ENCODE measurements at regions not wholly inside any gene's neighbourhood (a gene's known extent, or its start where the extent isn't known, plus 50 kb on each side); places are given as distances from the start of the nearest gene placed in this dataset.
"Not testable (repeated sequence)": the region's sequence is repeated elsewhere in the genome, so short reads cannot be mapped to it uniquely, and the experiment has no call there.

GRCh38 chr20:52049001-52049731 is 142.4 kb downstream of the ZFP64 start:
- DNase-seq: peak; percentile 17

DNA sequence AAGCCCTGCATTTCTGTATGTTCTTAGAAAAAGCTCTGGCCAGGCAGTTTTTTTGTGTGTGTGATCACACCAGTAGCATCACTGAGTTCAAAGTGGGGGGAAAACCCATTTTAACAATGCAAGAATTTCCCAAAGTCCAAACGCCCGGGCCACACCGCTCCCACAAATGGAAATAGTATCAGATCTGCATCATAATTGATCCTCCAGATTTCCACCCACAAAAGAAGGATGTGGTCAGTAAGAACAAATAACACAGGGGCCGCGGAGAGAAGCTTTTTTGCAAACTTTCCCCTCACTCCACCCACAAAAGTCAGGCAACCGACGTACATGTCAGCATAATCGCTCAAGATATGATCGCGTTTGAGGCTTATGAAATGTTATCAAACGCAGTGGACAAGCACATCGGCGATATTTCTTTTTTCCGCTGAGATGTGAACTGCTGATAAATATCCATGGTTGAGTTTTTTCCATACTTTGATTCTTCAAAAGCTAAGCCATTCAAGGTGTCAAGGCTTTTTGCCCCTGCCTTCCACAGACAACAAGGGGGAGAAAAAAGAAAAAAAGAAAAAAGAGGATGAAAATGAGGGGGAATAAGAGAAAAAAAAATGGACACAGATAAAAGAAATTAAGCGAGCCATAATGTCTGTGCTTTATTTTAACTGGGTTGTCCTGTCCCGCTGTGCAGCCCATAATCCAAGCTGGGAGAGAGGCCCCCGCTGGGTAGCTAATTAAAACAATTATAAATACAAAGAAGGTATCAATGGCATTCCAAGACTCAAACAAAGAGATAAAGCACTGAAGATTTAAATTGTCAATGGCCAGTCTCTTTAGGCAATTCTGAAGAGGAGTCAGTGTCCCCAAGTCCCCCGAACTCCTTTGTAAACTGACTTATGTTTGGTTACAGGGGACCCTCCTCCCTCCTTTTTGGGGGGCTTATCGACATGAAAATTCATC is 143.5 kb downstream of the ZFP64 start:
- DNase-seq: peak; percentile 56

DNA sequence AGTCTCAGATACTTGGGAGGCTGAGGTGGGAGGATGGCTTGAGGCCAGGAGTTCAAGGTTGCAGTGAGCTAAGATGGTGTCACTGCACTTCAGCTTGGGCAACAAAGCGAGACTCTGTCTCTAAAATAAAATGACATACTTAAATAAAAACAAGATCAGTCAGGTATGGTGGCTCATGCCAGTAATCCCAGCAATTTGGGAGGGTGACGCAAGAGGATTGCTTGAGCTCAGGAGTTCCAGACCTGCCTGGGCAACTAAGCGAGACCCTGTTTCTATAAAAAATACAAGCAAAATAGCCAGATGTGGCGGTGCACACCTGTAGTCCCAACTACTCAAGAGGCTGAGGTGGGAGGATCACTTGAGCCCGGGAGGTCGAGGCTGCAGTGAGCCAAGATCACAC is 149.6 kb downstream of the ZFP64 start:
- DNase-seq: no peak

- peak; percentile 88 for DNase-seq
Observed at GRCh38 chr20:52039790-52040189, 151.8 kb downstream of the ZFP64 start.

DNA sequence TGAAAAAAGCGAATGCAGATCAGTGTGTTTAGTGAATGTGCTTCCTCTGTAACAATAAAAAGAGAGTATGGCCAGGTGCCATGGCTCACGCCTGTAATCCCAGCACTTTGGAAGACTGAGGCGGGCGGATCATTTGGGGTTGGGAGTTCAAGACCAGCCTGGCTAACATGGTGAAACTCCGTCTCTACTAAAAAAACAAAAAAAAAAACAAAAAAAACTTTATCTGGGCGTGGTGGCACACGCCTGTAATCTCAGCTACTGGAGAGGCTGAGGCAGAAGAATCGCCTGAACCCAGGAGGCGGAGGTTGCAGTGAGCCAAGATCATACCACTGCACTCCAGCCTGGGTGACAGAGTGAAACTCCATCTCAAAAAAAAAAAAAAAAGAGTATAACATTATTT is 152.9 kb downstream of the ZFP64 start:
- DNase-seq: not testable (repeated sequence)

DNA sequence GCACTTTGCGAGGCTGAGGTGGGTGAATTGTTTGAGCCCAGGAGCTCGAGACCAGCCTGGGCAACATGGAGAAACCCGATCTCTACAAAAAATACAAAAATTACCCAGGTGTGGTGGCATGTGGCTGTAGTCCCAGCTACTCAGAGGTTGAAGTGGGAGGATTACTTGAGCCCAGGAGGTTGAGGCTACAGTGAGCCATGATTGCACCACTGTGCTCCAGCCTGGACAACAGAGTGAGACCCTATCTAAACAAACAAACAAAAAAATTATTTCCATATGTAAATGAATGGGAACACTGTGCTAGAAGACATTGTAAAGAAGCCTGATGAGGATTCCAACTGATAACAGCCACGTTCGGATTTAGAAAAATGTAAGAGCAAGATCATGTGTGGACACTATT is 154.2 kb downstream of the ZFP64 start:
- no peak for DNase-seq

- no peak for DNase-seq
Observed at GRCh38 chr20:52035977-52036376, 155.6 kb downstream of the ZFP64 start.

DNA sequence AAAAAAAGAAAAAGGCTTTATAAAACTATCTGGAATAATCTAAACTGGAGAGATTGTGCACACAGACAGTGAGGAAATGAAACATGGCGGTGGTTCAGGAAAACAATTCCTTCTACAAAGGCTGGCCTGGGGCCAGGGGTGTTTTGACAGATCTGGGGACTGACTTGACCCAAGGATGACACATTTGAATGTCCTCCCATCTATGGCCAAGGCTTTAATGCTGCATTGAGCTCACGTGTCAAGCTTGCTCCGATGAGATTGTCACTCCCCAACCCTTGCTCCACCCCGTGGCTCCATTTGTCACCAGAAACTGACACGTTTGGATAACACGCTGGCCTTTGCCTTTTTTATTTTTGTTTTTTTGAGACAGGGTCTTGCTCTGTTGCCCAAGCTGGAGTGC is 156.1 kb downstream of the ZFP64 start:
- no peak for DNase-seq

DNA sequence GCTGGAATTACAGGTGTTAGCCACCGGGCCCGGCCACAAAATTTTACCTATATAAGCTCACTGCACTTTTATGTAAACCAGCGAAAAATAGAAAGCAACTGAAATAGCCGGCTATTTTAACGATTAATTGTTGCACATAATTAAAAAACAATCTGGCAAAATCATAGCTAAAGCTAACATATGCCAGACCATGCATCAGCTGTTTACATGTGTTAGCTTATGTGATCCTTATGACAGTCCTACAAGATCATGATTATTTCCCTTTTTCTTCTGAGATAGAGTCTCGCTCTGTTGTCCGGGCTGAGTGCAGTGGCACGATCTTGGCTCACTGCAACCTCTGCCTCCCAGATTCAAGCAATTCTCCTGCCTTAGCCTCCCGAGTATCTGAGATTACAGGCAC is 157.0 kb downstream of the ZFP64 start:
- DNase-seq: no peak

DNA sequence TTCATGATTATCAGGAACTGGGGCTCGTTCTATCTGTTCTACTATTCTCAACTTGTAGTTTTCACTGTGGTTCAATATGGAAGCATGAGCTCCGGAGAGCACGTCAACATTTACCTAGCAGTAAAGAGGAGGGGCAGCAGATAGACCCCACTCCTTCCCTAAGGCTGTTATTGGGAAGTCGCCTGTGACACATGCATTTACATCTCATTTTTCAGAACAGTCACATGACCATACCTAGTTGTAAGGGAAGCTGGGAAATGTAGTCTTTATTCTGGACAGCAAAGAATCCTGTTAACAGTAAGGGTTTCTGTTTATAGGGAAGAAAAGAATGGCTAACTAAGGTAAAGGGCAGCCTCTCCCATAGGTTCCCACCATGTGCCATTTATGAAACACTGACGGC is 158.3 kb downstream of the ZFP64 start:
- no peak for DNase-seq

- not testable (repeated sequence) for DNase-seq
Observed at GRCh38 chr20:52032304-52032683, 159.3 kb downstream of the ZFP64 start.

DNA sequence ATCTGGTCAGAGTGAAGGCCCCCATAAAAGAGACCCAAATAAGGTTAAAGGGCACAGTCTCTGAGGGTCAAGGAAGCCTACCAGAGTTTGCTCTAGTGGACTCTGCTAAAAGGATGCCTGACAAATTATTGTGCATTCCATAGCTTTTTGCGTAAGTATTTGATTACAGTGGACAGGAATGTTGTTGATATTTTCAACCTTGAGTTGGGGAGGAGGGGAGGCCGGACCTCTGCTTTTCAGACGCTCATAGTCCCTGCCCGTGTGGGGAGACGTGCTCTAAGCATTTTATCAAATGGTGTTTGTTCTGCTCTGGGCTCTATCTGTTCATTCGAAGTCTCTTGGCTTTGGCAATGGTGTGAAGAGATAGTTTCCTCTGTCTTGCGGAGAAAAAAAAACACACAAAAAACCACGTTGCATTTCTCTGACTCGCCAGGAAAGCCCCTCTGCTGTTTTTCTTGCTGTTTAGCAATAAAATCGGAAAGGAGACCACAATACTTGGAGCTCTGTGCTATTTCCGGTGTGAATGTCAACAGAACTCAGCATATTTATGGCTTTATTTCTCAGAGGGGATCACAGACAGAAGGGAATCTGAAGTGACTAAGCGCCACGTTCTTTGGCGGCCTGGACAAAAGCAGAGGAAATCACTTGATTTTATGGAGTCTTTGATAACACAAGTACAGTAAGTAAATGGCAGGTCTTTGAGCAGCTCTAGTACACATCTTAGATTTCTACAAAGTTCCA is 159.8 kb downstream of the ZFP64 start:
- DNase-seq: peak; percentile 41

GRCh38 chr20:52031206-52031562 is 160.4 kb downstream of the ZFP64 start:
- DNase-seq: no peak

DNA sequence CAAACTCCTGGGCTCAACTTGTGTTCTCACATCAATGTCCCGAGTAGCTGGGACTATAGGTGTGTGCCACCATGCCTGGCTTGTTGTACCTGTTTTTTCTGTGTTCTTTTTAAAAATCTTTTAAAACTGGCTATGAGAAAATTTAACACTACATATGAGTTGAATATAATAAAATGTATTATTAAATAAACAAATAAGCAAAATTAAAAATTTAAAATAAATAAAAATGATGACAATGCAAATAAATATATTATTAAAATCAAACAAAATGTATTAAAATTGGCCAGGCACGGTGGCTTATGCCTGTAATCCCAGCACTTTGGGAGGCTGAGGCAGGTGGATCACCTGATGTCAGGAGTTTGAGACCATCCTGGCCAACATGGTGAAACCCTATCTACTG is 162.4 kb downstream of the ZFP64 start:
- not testable (repeated sequence) for DNase-seq

- no peak for DNase-seq
Observed at GRCh38 chr20:52025938-52026337, 165.6 kb downstream of the ZFP64 start.

GRCh38 chr20:52019313-52019712 is 172.3 kb downstream of the ZFP64 start:
- DNase-seq: peak; percentile 7

- DNase-seq: no peak
Observed at GRCh38 chr20:52017669-52018317, 173.8 kb downstream of the ZFP64 start.

GRCh38 chr20:52016022-52016421 is 175.6 kb downstream of the ZFP64 start:
- DNase-seq: no peak

DNA sequence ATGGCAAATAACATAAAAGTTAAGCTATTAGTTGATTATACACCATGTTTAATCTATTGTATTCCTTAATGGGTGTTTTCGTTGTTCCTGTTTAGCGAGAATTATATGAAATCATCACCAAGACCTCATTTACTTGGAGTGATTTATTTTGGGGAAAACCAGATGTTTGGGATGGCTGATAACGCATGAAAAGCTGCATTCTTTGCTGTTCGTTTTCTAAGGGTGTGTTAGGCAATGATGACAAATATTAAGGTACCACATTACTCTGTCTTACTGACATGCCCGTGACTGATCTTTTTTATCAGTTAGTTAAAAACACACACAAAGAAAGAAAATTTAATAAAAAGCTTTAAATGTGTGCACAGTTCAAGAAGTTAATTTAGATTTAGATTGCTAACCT is 176.4 kb downstream of the ZFP64 start:
- DNase-seq: no peak

GRCh38 chr20:52012079-52012478 is 179.5 kb downstream of the ZFP64 start:
- peak; percentile 15 for DNase-seq

- no peak for DNase-seq
Observed at GRCh38 chr20:52011093-52011492, 180.5 kb downstream of the ZFP64 start.

DNA sequence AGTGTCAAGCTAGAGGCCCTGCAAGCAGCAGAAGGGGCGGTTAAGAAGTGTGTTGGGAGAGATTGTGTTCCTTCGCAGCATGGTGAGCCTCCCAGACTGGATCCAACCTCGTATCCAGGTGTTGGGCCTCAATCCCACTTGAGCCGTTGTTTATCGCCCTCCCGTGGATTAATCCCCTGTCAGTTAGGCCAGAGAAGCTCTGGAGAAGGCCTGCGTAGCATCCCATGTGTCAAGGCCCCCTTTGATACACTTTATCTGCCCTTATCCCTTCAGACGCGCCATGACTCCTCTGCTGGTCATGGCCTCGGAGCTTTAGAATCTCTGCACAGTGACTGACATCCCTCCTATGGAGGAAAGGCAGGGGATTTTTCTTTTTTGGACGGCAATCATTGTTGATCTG is 181.0 kb downstream of the ZFP64 start:
- no peak for DNase-seq

DNA sequence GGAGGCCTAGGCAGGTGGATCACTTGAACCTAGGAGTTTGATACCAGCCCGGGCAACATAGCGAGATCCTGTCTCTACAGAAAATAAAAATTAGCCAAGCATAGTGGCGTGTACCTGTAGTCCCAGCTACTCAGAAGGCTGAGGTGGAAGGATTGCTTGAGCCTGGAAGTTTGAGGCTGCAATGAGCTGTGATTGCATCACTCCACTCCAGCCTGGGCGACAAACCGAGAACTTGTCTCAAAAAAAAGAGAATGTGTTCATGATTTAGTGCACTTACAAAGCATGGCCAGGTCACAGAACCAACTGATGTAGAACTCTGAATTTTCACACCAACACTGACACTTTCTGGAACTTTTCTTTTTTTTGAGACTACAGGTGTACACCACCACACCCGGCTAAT is 182.7 kb downstream of the ZFP64 start:
- DNase-seq: no peak

All from eye (tissue), 1 donor.